ENCODE measurements at regions not wholly inside any gene's neighbourhood (a gene's known extent, or its start where the extent isn't known, plus 50 kb on each side); places are given as distances from the start of the nearest gene placed in this dataset.
"Not testable (repeated sequence)": the region's sequence is repeated elsewhere in the genome, so short reads cannot be mapped to it uniquely, and the experiment has no call there.

DNA sequence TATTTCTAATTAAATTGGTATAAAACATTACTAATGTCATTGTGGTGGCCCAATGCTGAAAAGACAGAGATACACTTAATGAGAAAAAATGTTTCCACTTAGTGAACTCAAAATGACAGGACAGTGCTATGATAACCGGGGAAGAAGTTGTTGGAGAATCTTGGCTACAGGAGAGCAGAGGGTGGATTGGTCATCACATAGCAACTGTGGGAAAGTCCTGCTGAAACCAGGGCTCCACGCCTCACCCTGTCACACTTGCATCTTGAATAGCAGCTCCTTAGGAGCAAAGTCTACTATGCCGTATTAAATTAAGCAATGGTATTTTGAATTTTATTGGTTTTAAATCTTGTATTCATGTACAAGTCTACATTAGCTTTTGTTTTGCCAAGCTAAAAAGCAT lies 225.5 kb downstream of the KLF6 start:
- Histone ChIP-seq H3K36me3 (no peaks in the 10 kb centered on the region), H3K27ac (no peak overlapping the region), H3K9me3 (no peaks in the 10 kb centered on the region), H3K4me3 (no peak overlapping the region), H3K4me1 (no peaks in the 10 kb centered on the region), H3K27me3 (no peaks in the 10 kb centered on the region)
- WGBS, 2 donors: 89 to 92% methylated on average over 3 of the region's 3 CpGs
- TF ChIP-seq POLR2A (IDR thresholded peaks at IDR 0.05): no peak
- TF ChIP-seq, protein P1, sequence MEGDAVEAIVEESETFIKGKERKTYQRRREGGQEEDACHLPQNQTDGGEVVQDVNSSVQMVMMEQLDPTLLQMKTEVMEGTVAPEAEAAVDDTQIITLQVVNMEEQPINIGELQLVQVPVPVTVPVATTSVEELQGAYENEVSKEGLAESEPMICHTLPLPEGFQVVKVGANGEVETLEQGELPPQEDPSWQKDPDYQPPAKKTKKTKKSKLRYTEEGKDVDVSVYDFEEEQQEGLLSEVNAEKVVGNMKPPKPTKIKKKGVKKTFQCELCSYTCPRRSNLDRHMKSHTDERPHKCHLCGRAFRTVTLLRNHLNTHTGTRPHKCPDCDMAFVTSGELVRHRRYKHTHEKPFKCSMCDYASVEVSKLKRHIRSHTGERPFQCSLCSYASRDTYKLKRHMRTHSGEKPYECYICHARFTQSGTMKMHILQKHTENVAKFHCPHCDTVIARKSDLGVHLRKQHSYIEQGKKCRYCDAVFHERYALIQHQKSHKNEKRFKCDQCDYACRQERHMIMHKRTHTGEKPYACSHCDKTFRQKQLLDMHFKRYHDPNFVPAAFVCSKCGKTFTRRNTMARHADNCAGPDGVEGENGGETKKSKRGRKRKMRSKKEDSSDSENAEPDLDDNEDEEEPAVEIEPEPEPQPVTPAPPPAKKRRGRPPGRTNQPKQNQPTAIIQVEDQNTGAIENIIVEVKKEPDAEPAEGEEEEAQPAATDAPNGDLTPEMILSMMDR (IDR thresholded peaks at IDR 0.05): no peak
- DNase-seq: no peak
- intact Hi-C loops (cut with DNase I): no loop called here

DNA sequence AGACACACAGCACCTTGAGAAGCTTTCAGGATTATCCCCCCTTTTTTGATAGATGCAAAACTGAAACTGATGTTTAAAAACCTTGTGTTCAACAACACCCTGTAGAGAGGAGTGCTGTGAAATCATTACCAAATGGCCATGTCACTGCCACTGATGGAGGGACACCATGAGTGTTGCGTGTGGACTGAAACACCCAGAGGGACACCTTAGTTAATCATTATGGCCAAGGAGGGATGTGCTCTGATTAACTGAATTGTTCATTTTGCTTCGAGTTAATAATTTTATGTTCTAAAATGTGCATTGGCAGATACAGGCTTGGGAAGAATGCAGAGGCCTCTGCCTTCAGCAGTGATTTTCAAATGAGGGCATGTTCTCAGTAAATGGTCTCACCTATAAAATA lies 226.0 kb downstream of the KLF6 start:
- intact Hi-C loops (cut with DNase I): no loop called here
- Histone ChIP-seq H3K27ac (no peak overlapping the region), H3K9me3 (no peaks in the 10 kb centered on the region), H3K4me1 (no peaks in the 10 kb centered on the region), H3K4me3 (no peak overlapping the region), H3K36me3 (no peaks in the 10 kb centered on the region), H3K27me3 (no peaks in the 10 kb centered on the region)
- WGBS, 2 donors: 95 to 100% methylated on average over 2 of the region's 2 CpGs
- no peak for TF ChIP-seq POLR2A (IDR thresholded peaks at IDR 0.05)
- TF ChIP-seq, protein P1 (IDR thresholded peaks at IDR 0.05): no peak
- no peak for DNase-seq

DNA sequence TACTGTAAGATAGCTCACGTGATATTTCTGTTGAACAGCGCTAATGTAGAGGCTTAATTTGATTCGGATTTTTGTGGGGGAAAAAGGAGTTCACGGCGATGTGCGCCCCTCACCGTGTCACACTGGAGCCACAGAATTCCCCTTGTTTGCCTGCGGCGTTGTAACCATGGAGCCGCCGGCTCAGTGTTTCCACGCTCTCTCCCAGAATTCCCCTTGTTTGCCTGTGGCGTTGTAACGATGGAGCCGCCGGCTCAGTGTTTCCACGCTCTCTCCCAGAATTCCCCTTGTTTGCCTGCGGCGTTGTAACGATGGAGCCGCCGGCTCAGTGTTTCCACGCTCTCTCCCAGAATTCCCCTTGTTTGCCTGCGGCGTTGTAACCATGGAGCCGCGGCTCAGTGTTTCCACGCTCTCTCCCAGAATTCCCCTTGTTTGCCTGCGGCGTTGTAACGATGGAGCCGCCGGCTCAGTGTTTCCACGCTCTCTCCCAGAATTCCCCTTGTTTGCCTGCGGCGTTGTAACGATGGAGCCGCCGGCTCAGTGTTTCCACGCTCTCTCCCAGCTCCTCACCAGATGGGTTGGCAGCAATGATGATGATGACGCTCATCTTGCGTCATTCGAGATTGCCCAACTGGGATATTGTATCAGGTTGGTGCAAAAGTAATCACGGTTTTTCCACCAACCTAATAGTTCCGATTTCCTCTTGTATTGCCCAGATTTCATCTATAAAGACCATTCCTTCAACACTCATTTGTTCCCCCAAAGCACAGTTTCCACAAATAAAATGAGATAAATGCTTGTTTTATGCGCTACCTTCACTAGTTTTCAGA lies 228.6 kb downstream of the KLF6 start:
- 87 to 89% methylated on average over 24 to 44 of the region's 46 CpGs for WGBS, 2 donors
- H3K9me3 ChIP-seq; H3K36me3 ChIP-seq; H3K4me1 ChIP-seq; intact Hi-C loops (cut with DNase I); H3K4me3 ChIP-seq; H3K27me3 ChIP-seq; DNase-seq; H3K27ac ChIP-seq: not testable (repeated sequence)

DNA sequence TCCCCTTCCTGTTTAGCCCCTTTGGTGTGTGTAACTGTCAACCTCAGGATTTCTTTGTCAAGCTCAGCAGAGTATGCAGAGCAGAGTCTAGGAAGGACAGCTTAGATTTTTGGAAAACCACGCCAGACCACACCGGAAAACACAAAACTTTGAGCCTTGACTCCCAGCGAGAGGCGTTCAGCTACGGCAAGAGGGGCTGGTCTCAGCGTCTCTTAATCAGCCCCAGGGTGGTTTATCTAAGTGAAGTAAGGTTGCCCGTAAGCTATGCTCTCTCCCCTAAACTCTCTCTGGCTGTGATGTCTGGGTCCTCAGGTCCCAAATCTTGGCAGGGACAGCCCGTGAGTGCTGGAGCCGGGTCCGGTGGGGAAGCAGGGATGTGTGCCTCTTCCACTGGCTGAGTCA lies 230.9 kb downstream of the KLF6 start:
- DNase-seq: no peak
- no peaks in the 10 kb centered on the region for H3K36me3 ChIP-seq
- intact Hi-C loops (cut with DNase I): no loop called here
- no peak overlapping the region for H3K27ac ChIP-seq
- no peaks in the 10 kb centered on the region for H3K9me3 ChIP-seq
- TF ChIP-seq, protein P1 (IDR thresholded peaks at IDR 0.05): no peak
- H3K27me3 ChIP-seq: no peaks in the 10 kb centered on the region
- peaks cover 0 to 10% (median 0%) of the 10 kb centered on the region in 3 donors for H3K4me1 ChIP-seq
- H3K4me3 ChIP-seq: no peak overlapping the region
- WGBS, 2 donors: 48 to 66% methylated on average over 6 to 9 of the region's 10 CpGs

DNA sequence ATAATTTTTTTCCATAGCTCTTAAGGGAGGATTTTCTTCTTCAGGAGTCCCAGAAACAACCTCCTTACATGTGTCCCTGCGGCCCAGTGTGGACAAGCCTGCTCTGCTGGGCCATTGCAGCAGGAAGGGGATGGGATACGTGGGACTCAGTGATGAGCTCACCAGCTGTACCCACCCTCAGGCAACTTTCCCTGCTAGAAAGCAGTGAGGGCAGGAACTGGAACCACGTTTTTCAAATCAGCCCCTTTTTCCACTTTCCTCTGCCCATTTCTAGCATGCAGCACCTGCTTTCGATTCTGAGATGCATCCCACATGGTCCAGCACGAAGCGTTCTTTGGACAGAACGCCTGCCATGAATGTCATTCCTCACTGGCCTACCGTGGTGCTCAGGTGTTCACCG lies 232.7 kb downstream of the KLF6 start:
- WGBS, 2 donors: 81 to 93% methylated on average over 3 to 8 of the region's 9 CpGs
- no peak overlapping the region for H3K27ac ChIP-seq
- DNase-seq: no peak
- H3K4me1 ChIP-seq: peaks cover 0 to 16% (median 0%) of the 10 kb centered on the region in 3 donors
- H3K4me3 ChIP-seq: no peak overlapping the region
- TF ChIP-seq, protein P1 (IDR thresholded peaks at IDR 0.05): no peak
- TF ChIP-seq POLR2A (IDR thresholded peaks at IDR 0.05): no peak
- H3K27me3 ChIP-seq: no peaks in the 10 kb centered on the region
- intact Hi-C loops (cut with DNase I): no loop called here
- no peaks in the 10 kb centered on the region for H3K9me3 ChIP-seq
- no peaks in the 10 kb centered on the region for H3K36me3 ChIP-seq
